ENCODE measurements at regions not wholly inside any gene's neighbourhood (a gene's known extent, or its start where the extent isn't known, plus 50 kb on each side); places are given as distances from the start of the nearest gene placed in this dataset.

DNA sequence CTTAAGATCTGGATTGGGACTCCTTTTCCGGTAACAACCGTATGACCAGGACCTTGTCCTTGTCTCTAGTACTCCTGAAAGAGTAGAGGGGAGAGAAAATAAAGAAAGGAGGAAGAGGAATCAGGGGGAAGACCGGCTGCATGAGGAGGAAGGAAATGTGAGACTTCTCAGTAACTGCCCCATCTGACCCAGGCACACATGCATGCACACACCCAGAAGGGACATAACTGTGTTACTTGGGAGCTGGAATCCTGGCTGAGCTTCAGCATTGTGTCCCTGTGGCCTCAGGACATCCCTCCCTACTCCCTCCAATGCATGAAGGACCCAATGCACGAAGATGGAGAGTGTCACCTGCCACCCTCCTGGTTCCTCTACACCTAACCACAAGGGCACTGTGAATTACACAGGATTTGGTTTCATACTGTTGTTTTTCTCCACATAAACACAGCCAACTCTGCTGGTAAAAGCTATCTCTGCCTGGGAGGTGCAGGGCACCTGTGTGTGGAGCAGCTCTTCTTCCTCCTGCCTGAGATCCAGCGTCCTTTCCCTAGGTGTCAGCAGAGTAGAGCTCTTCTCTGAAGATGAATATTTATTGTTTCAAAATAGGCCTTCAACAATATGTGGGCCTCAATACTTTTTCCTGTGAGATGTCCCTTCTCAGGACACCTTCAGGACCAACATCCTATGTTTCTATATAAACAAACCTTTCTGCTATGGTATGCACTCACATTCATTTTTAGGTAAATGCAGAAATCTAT, 574.1 kb upstream of the ID2 start:
- Histone ChIP-seq H3K9me3 (ENCODE audit: control insufficient read depth, low read length) (peaks cover 5% of the 10 kb centered on the region), H3K36me3 (ENCODE audit: control insufficient read depth, insufficient read depth, low read length) (no peaks in the 10 kb centered on the region), H3K4me1 (ENCODE audit: control insufficient read depth, insufficient read depth, low read length, poor library complexity, severe bottlenecking) (no peaks in the 10 kb centered on the region), H3K4me3 (ENCODE audit: extremely low read depth, insufficient read depth, low read length, poor library complexity, severe bottlenecking) (no peak overlapping the region), H3K27ac (ENCODE audit: low read depth, low read length, severe bottlenecking) (no peak overlapping the region)
- WGBS, 2 experiments (ENCODE audit: insufficient coverage in 2 of 2): 89 to 92% methylated on average over 2 to 4 of the region's 5 CpGs

- H3K36me3 ChIP-seq (ENCODE audit: control insufficient read depth, insufficient read depth, low read length): no peaks in the 10 kb centered on the region
- H3K4me1 ChIP-seq (ENCODE audit: control insufficient read depth, insufficient read depth, low read length, poor library complexity, severe bottlenecking): no peaks in the 10 kb centered on the region
- 83 to 88% methylated on average over 1 to 2 of the region's 2 CpGs for WGBS, 2 experiments (ENCODE audit: insufficient coverage in 2 of 2)
- H3K4me3 ChIP-seq (ENCODE audit: extremely low read depth, insufficient read depth, low read length, poor library complexity, severe bottlenecking): no peak overlapping the region
- no peak overlapping the region for H3K27ac ChIP-seq (ENCODE audit: low read depth, low read length, severe bottlenecking)
- H3K9me3 ChIP-seq (ENCODE audit: control insufficient read depth, low read length): peaks cover 5% of the 10 kb centered on the region
Measured at GRCh38 chr2:8110716-8111115, 571.1 kb upstream of the ID2 start.

DNA sequence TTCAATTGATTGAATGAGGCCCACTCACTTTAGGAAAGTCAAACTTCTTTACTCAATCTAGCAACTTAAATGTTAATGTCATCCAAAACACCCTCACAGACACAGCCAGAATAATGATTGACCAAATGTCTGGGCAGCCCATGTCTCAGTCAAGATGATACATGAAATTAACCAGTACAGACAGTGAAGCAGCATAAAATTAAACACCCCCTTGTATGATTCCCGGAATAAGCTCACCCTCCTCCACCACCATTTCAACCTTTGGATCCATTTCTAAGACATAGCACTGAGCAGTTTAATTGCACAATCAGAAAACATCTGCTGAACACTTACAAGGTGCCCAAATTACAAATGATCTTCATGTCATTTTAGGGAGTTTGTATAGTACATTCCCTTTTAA, 570.7 kb upstream of the ID2 start:
- Histone ChIP-seq H3K4me3 (ENCODE audit: extremely low read depth, insufficient read depth, low read length, poor library complexity, severe bottlenecking) (no peak overlapping the region), H3K36me3 (ENCODE audit: control insufficient read depth, insufficient read depth, low read length) (no peaks in the 10 kb centered on the region), H3K9me3 (ENCODE audit: control insufficient read depth, low read length) (peaks cover 5% of the 10 kb centered on the region), H3K27ac (ENCODE audit: low read depth, low read length, severe bottlenecking) (no peak overlapping the region), H3K4me1 (ENCODE audit: control insufficient read depth, insufficient read depth, low read length, poor library complexity, severe bottlenecking) (no peaks in the 10 kb centered on the region)
- 100% methylated on average over 1 of the region's 1 CpG for WGBS, 2 experiments (ENCODE audit: insufficient coverage in 2 of 2)

DNA sequence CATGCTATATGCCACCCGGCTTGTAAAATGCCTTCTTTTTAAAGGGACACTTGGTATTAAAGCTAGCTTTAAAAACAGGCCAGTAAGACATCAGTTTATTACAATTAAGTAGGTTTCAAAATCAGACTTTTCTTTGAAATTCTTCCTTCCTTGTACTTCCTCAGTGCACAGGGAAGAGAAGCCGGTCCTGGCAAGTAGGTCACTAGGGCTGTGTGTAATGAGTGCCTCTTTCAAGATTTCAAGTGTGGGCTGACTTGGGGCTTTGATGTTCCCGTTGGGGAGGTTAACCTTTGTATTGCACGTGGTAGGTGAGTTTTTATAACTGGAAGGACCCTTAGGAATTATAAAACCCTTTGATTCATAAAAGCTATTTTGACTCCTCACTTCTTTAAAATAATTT, 566.4 kb upstream of the ID2 start:
- Histone ChIP-seq H3K36me3 (ENCODE audit: control insufficient read depth, insufficient read depth, low read length) (no peaks in the 10 kb centered on the region), H3K9me3 (ENCODE audit: control insufficient read depth, low read length) (peaks cover 5% of the 10 kb centered on the region), H3K4me3 (ENCODE audit: extremely low read depth, insufficient read depth, low read length, poor library complexity, severe bottlenecking) (no peak overlapping the region), H3K27ac (ENCODE audit: low read depth, low read length, severe bottlenecking) (no peak overlapping the region), H3K4me1 (ENCODE audit: control insufficient read depth, insufficient read depth, low read length, poor library complexity, severe bottlenecking) (peaks cover 6% of the 10 kb centered on the region)
- WGBS, 2 experiments (ENCODE audit: insufficient coverage in 2 of 2): 100% methylated on average over 2 of the region's 4 CpGs; no CpG with 5 or more reads in 1 of the 2 experiments

GRCh38 chr2:8115966-8116365, 565.9 kb upstream of the ID2 start:
- Histone ChIP-seq H3K27ac (ENCODE audit: low read depth, low read length, severe bottlenecking) (no peak overlapping the region), H3K36me3 (ENCODE audit: control insufficient read depth, insufficient read depth, low read length) (no peaks in the 10 kb centered on the region), H3K4me3 (ENCODE audit: extremely low read depth, insufficient read depth, low read length, poor library complexity, severe bottlenecking) (no peak overlapping the region), H3K9me3 (ENCODE audit: control insufficient read depth, low read length) (peaks cover under 1% of the 10 kb centered on the region), H3K4me1 (ENCODE audit: control insufficient read depth, insufficient read depth, low read length, poor library complexity, severe bottlenecking) (peaks cover 6% of the 10 kb centered on the region)
- 93 to 100% methylated on average over 2 of the region's 3 CpGs for WGBS, 2 experiments (ENCODE audit: insufficient coverage in 2 of 2)

GRCh38 chr2:8116661-8117060, 565.2 kb upstream of the ID2 start:
- no peaks in the 10 kb centered on the region for H3K9me3 ChIP-seq (ENCODE audit: control insufficient read depth, low read length)
- no peak overlapping the region for H3K27ac ChIP-seq (ENCODE audit: low read depth, low read length, severe bottlenecking)
- no peak overlapping the region for H3K4me3 ChIP-seq (ENCODE audit: extremely low read depth, insufficient read depth, low read length, poor library complexity, severe bottlenecking)
- H3K36me3 ChIP-seq (ENCODE audit: control insufficient read depth, insufficient read depth, low read length): no peaks in the 10 kb centered on the region
- H3K4me1 ChIP-seq (ENCODE audit: control insufficient read depth, insufficient read depth, low read length, poor library complexity, severe bottlenecking): peaks cover 6% of the 10 kb centered on the region
- WGBS, 2 experiments (ENCODE audit: insufficient coverage in 2 of 2): 96 to 98% methylated on average over 6 to 7 of the region's 7 CpGs

DNA sequence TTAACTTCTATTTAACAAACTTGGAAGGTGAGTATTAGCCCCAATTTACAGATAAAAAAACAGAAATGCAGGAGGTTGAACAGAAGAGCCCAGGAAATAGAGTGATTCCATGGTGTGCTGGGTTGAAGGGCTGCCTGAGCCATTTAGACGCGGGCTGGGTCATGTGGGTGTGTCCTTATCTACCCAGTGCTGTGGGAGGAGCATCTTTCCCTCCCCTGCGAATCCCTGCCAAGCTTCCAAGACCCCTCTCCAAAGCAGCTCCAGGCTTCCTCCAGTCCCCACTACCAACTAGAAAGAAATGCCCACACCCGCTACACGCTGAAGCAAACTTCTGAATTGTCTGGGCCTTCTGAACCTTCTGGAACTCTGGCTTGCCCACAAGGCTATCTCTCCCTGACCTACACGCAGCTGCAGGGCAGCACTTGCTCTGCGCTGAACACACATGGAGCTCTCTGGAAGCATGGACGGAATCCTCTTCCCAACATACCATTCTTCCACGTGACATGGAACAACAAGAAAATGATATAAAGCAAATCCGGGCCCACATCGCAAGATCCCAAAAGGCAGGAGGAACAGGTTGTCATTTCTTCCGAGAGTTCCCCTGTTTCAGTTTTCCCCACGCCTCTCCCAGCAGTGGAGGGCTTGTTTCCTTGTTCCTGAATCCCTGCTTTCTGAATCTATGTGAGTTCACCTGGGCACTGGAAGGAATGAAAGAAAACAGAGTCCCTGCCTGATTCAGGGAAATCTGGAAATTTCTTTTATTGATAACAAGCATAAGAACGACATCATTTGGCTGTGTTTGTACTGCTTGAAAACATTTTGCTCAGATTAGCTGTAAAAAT, 562.7 kb upstream of the ID2 start:
- peaks cover 6% of the 10 kb centered on the region for H3K4me1 ChIP-seq (ENCODE audit: control insufficient read depth, insufficient read depth, low read length, poor library complexity, severe bottlenecking)
- WGBS, 2 experiments (ENCODE audit: insufficient coverage in 2 of 2): 88 to 93% methylated on average over 11 to 13 of the region's 14 CpGs
- H3K36me3 ChIP-seq (ENCODE audit: control insufficient read depth, insufficient read depth, low read length): no peaks in the 10 kb centered on the region
- no peak overlapping the region for H3K27ac ChIP-seq (ENCODE audit: low read depth, low read length, severe bottlenecking)
- H3K4me3 ChIP-seq (ENCODE audit: extremely low read depth, insufficient read depth, low read length, poor library complexity, severe bottlenecking): no peak overlapping the region
- H3K9me3 ChIP-seq (ENCODE audit: control insufficient read depth, low read length): no peaks in the 10 kb centered on the region

DNA sequence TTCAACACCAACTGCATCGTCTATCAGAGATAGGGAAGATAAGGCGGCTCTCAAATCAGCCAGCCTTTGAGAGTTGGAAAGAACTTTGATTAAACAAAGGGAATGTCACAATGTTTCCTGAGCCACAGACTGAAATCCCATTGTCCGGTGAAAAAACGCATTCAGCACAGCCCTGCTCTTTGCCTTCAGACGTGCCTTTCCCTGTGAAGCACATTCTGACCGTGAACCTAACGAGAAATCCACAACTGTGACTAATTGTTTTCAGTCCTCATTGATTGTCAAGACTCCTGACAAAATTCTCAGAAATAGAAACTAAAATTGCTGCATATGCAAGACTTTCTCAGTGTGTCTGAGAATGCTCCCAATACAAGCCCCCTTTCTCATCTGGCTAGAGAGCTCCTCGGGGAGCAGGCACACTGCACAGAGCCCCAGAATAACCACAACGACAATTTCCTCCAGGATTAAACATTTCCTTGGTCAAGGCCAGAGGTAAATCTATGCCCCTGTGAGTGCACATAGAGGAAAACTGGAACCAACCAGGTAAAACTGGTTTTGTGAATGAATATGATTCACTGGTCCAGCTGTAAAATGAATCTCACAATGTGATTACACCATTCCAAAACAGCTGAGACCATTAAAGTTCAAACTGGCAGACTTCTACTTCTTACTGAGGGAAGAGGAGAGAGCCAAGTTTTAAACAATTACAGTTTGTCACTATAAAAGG, 561.9 kb upstream of the ID2 start:
- no peaks in the 10 kb centered on the region for H3K36me3 ChIP-seq (ENCODE audit: control insufficient read depth, insufficient read depth, low read length)
- 66 to 73% methylated on average over 6 to 8 of the region's 9 CpGs for WGBS, 2 experiments (ENCODE audit: insufficient coverage in 2 of 2)
- no peaks in the 10 kb centered on the region for H3K9me3 ChIP-seq (ENCODE audit: control insufficient read depth, low read length)
- no peak overlapping the region for H3K4me3 ChIP-seq (ENCODE audit: extremely low read depth, insufficient read depth, low read length, poor library complexity, severe bottlenecking)
- H3K27ac ChIP-seq (ENCODE audit: low read depth, low read length, severe bottlenecking): no peak overlapping the region
- peaks cover 6% of the 10 kb centered on the region for H3K4me1 ChIP-seq (ENCODE audit: control insufficient read depth, insufficient read depth, low read length, poor library complexity, severe bottlenecking)

GRCh38 chr2:8120506-8120860, 561.4 kb upstream of the ID2 start:
- H3K4me3 ChIP-seq (ENCODE audit: extremely low read depth, insufficient read depth, low read length, poor library complexity, severe bottlenecking): no peak overlapping the region
- no peak overlapping the region for H3K27ac ChIP-seq (ENCODE audit: low read depth, low read length, severe bottlenecking)
- H3K4me1 ChIP-seq (ENCODE audit: control insufficient read depth, insufficient read depth, low read length, poor library complexity, severe bottlenecking): peaks cover 6% of the 10 kb centered on the region
- H3K36me3 ChIP-seq (ENCODE audit: control insufficient read depth, insufficient read depth, low read length): no peaks in the 10 kb centered on the region
- H3K9me3 ChIP-seq (ENCODE audit: control insufficient read depth, low read length): no peaks in the 10 kb centered on the region
- WGBS, 2 experiments (ENCODE audit: insufficient coverage in 2 of 2): 86 to 100% methylated on average over 1 to 6 of the region's 6 CpGs

- 91% methylated on average over 1 of the region's 10 CpGs; no CpG with 5 or more reads in 1 of the 2 experiments for WGBS, 2 experiments (ENCODE audit: insufficient coverage in 2 of 2)
- Histone ChIP-seq H3K27ac (ENCODE audit: low read depth, low read length, severe bottlenecking) (no peak overlapping the region), H3K9me3 (ENCODE audit: control insufficient read depth, low read length) (no peaks in the 10 kb centered on the region), H3K4me3 (ENCODE audit: extremely low read depth, insufficient read depth, low read length, poor library complexity, severe bottlenecking) (no peak overlapping the region), H3K4me1 (ENCODE audit: control insufficient read depth, insufficient read depth, low read length, poor library complexity, severe bottlenecking) (peaks cover 6% of the 10 kb centered on the region), H3K36me3 (ENCODE audit: control insufficient read depth, insufficient read depth, low read length) (no peaks in the 10 kb centered on the region)
Measured at GRCh38 chr2:8121022-8121825, 560.6 kb upstream of the ID2 start.

All from mesodermal cell (in vitro differentiated cells).